CD14-positive monocyte (primary cell): ENCODE measurements at regions not wholly inside any gene's neighbourhood (a gene's known extent, or its start where the extent isn't known, plus 50 kb on each side); places are given as distances from the start of the nearest gene placed in this dataset.

Source experiments
- DNase-seq, 3 donors: peaks; one replicate each; pipeline ENCODE4 v3.0.0-alpha.2; 2011 to 2022
- H2AFZ ChIP-seq: 2 replicates; pipeline ENCODE4 v1.6.0; 2012; ENCODE audit warnings: mild to moderate bottlenecking, low read depth, low read length, inconsistent platforms; ENCODE audit not compliant: insufficient read depth, poor library complexity, severe bottlenecking
- H3K27ac ChIP-seq, 2 donors: 1 replicate in 1 of 2; 2 replicates in 1 of 2; pipeline ENCODE4 v1.5.1; 2012 to 2013; ENCODE audit warnings: low read length in 2 of 2, control low read depth in 1 of 2, inconsistent platforms in 1 of 2, low read depth in 1 of 2, mild to moderate bottlenecking in 1 of 2
- H3K27me3 ChIP-seq, 2 donors: one replicate each; pipeline versions ENCODE4 v1.6.0 to v1.6.1; 2011 to 2013; ENCODE audit warnings: low read length in 2 of 2; ENCODE audit not compliant: control insufficient read depth in 2 of 2, insufficient read depth in 2 of 2
- H3K36me3 ChIP-seq, 2 donors: replicated peaks in 1 of 2; 1 replicate in 1 of 2; 2 replicates in 1 of 2; pipeline versions ENCODE4 v1.5.1 to v1.6.1; 2012 to 2013; ENCODE audit warnings: low read length in 2 of 2, control low read depth in 1 of 2, inconsistent platforms in 1 of 2, mild to moderate bottlenecking in 1 of 2; ENCODE audit not compliant: insufficient read depth in 2 of 2, control insufficient read depth in 1 of 2
- H3K4me1 ChIP-seq, 2 donors: 1 replicate in 1 of 2; 2 replicates in 1 of 2; pipeline versions ENCODE4 v1.5.1 to v1.6.1; 2012 to 2013; ENCODE audit warnings: low read length in 2 of 2, control low read depth in 1 of 2, inconsistent platforms in 1 of 2, mild to moderate bottlenecking in 1 of 2, moderate library complexity in 1 of 2; ENCODE audit not compliant: insufficient read depth in 2 of 2, control insufficient read depth in 1 of 2
- H3K4me2 ChIP-seq: replicated peaks from 2 replicates; pipeline ENCODE3; 2012; ENCODE audit warnings: low read length, moderate library complexity, mild to moderate bottlenecking; ENCODE audit not compliant: poor library complexity, severe bottlenecking; ENCODE audit errors: extremely low read depth
- H3K4me3 ChIP-seq, 3 experiments: fragments of 200-600 bp in 1 of 3; sonication (generic) in 1 of 3; replicated peaks in 1 of 3; 1 replicate in 2 of 3; 2 replicates in 1 of 3; pipeline ENCODE4 v1.5.1; 2011 to 2013; ENCODE audit warnings: low read length in 3 of 3, mild to moderate bottlenecking in 3 of 3, control low read depth in 2 of 3, low read depth in 2 of 3, inconsistent platforms in 1 of 3, moderate library complexity in 1 of 3
- H3K79me2 ChIP-seq: 2 replicates; pipeline ENCODE4 v1.6.0; 2012; ENCODE audit warnings: mild to moderate bottlenecking, control low read depth, inconsistent platforms, low read length, moderate library complexity; ENCODE audit not compliant: insufficient read depth
- H3K9ac ChIP-seq: 2 replicates; pipeline ENCODE4 v1.6.0; 2017; ENCODE audit warnings: low read length, mild to moderate bottlenecking; ENCODE audit not compliant: insufficient read depth, poor library complexity, severe bottlenecking
- H3K9me3 ChIP-seq, 2 donors: replicated peaks in 1 of 2; 1 replicate in 1 of 2; 2 replicates in 1 of 2; pipeline versions ENCODE4 v1.5.1 to v1.6.1; 2012 to 2013; ENCODE audit warnings: low read length in 2 of 2, control low read depth in 1 of 2; ENCODE audit not compliant: control insufficient read depth in 1 of 2, insufficient read depth in 1 of 2
- H4K20me1 ChIP-seq: 2 replicates; pipeline ENCODE4 v1.6.0; 2012; ENCODE audit warnings: mild to moderate bottlenecking, low read length, control low read depth, moderate library complexity; ENCODE audit not compliant: insufficient read depth
- H3K27ac Mint-ChIP-seq, 7 donors: one replicate each; pipeline ENCODE4 v1.8.0; 2020; ENCODE audit warnings: mild to moderate bottlenecking in 7 of 7, mixed read lengths in 7 of 7, moderate library complexity in 6 of 7, inconsistent platforms in 2 of 7
- H3K27me3 Mint-ChIP-seq, 3 donors: one replicate each; pipeline ENCODE4 v1.8.0; 2021 to 2022; ENCODE audit warnings: low read depth in 3 of 3, mild to moderate bottlenecking in 3 of 3, mixed read lengths in 3 of 3, moderate library complexity in 3 of 3, inconsistent platforms in 1 of 3
- H3K36me3 Mint-ChIP-seq, 2 donors: one replicate each; pipeline ENCODE4 v1.8.0; 2020; ENCODE audit warnings: mixed read lengths in 2 of 2, inconsistent platforms in 1 of 2, mild to moderate bottlenecking in 1 of 2
- H3K4me1 Mint-ChIP-seq: one replicate; pipeline ENCODE4 v1.8.0; 2020; ENCODE audit warnings: mild to moderate bottlenecking, mixed read lengths
- H3K4me3 Mint-ChIP-seq, 2 donors: one replicate each; pipeline ENCODE4 v1.8.0; 2020; ENCODE audit warnings: mild to moderate bottlenecking in 2 of 2, mixed read lengths in 2 of 2, moderate library complexity in 1 of 2
- H3K9me3 Mint-ChIP-seq, 7 donors: one replicate each; pipeline ENCODE4 v1.8.0; 2020 to 2022; ENCODE audit warnings: mixed read lengths in 7 of 7, mild to moderate bottlenecking in 6 of 7, moderate library complexity in 6 of 7, inconsistent platforms in 2 of 7
- CTCF ChIP-seq: fragments of 200-600 bp; IDR thresholded peaks from one replicate; pipeline ENCODE4 v1.8.0; 2022; ENCODE audit warnings: antibody characterized with exemption, mild to moderate bottlenecking
- WGBS: methylation state at CpG from one replicate; pipeline ENCODE4 v1.1.5; 2013; ENCODE audit warnings: missing lambda C conversion rate; ENCODE audit not compliant: insufficient coverage; 5-methylcytosine and 5-hydroxymethylcytosine counted together
- intact Hi-C, 2 donors: fragments of 100-400 bp; cut with micrococcal nuclease; formaldehyde crosslinking; loops; one replicate each; pipeline versions ENCODE4 v1.15.0 to v1.15.1; 2023

- Histone ChIP-seq H3K36me3 (no peaks in the 10 kb centered on the region), H2AFZ (no peak overlapping the region), H3K27me3 (peaks cover 92 to 100% of the 10 kb centered on the region in 2 donors), H3K4me3 (no peak overlapping the region), H4K20me1 (no peaks in the 10 kb centered on the region), H3K27ac (no peak overlapping the region), H3K79me2 (no peaks in the 10 kb centered on the region), H3K9me3 (peaks cover 0 to 55% of the 10 kb centered on the region in 2 donors), H3K4me2 (no peak overlapping the region), H3K9ac (no peak overlapping the region), H3K4me1 (no peaks in the 10 kb centered on the region)
- no peak for TF ChIP-seq CTCF
- no peak overlapping the region for H3K27ac Mint-ChIP-seq
- peak overlapping the region in 1 of 2 donors; percentile 79 for H3K4me3 Mint-ChIP-seq
- peaks cover 0 to 34% (median 25%) of the 10 kb centered on the region in 7 donors for H3K9me3 Mint-ChIP-seq
- no peak for DNase-seq
- H3K27me3 Mint-ChIP-seq: peaks cover 94 to 98% (median 98%) of the 10 kb centered on the region in 3 donors
- intact Hi-C loops: no loop called here
- H3K36me3 Mint-ChIP-seq: no peaks in the 10 kb centered on the region
- H3K4me1 Mint-ChIP-seq: peaks cover 1% of the 10 kb centered on the region
Observed at GRCh38 chr4:41874873-41875272, 60.4 kb upstream of the TMEM33 start.

- intact Hi-C loops: no loop called here
- H3K27ac ChIP-seq: no peak overlapping the region
Observed at GRCh38 chr4:41874398-41874797, 60.8 kb upstream of the TMEM33 start.

More at GRCh38 chr4:41874398-41874797, 60.8 kb upstream of the TMEM33 start:
- H3K79me2 ChIP-seq: no peaks in the 10 kb centered on the region
- Mint-ChIP-seq H3K27me3 (peaks cover 94 to 98% (median 96%) of the 10 kb centered on the region in 3 donors), H3K4me1 (no peaks in the 10 kb centered on the region), H3K4me3 (peak overlapping the region in 1 of 2 donors; percentile 79), H3K9me3 (peaks cover 0 to 30% (median 23%) of the 10 kb centered on the region in 7 donors), H3K27ac (no peak overlapping the region), H3K36me3 (no peaks in the 10 kb centered on the region)
- no peak overlapping the region for H2AFZ ChIP-seq
- H3K9me3 ChIP-seq: peaks cover 0 to 50% of the 10 kb centered on the region in 2 donors
- no peak for DNase-seq
- H3K36me3 ChIP-seq: no peaks in the 10 kb centered on the region
- no peak for TF ChIP-seq CTCF
- H4K20me1 ChIP-seq: no peaks in the 10 kb centered on the region
- no peaks in the 10 kb centered on the region for H3K4me1 ChIP-seq
- no peak overlapping the region for H3K4me3 ChIP-seq
- H3K9ac ChIP-seq: no peak overlapping the region
- H3K4me2 ChIP-seq: no peak overlapping the region
- peaks cover 88 to 100% of the 10 kb centered on the region in 2 donors for H3K27me3 ChIP-seq
- WGBS: 46% methylated on average over 6 of the region's 7 CpGs
